Mucosa of descending colon (tissue), 3 donors: ENCODE measurements at regions not wholly inside any gene's neighbourhood (a gene's known extent, or its start where the extent isn't known, plus 50 kb on each side); places are given as distances from the start of the nearest gene placed in this dataset.

ENCODE experiments used
- ATAC-seq: fragments of 200-7000 bp; cut with Tn5 transposase; one replicate; pipeline ENCODE4 v1.9.1; 2020; ENCODE audit warnings: mild to moderate bottlenecking, moderate library complexity
- DNase-seq, 3 donors: peaks; one replicate each; pipeline ENCODE4 v3.0.0-alpha.2; 2020
- H3K36me3 ChIP-seq: fragments of 200-600 bp; one replicate; pipeline ENCODE4 v1.8.0; 2021; ENCODE audit warnings: low read depth, mild to moderate bottlenecking
- H3K4me1 ChIP-seq: fragments of 200-600 bp; one replicate; pipeline ENCODE4 v1.8.0; 2021; ENCODE audit warnings: low read depth, mild to moderate bottlenecking
- H3K4me3 ChIP-seq: fragments of 200-600 bp; one replicate; pipeline ENCODE4 v1.8.0; 2021; ENCODE audit warnings: mild to moderate bottlenecking
- H3K9me3 ChIP-seq: fragments of 200-600 bp; one replicate; pipeline ENCODE4 v1.8.0; 2021; ENCODE audit warnings: mild to moderate bottlenecking
- intact Hi-C, 2 donors: fragments of 100-400 bp; cut with DNase I in 1 of 2; cut with micrococcal nuclease in 1 of 2; formaldehyde crosslinking; loops; one replicate each; pipeline versions ENCODE4 v1.11.0 to v1.11.1; 2022; cut with DNase I, micrococcal nuclease
- TF ChIP-seq, protein P1 (sequence below): fragments of 200-600 bp; IDR thresholded peaks from one replicate; pipeline ENCODE4 v1.8.0; 2022; ENCODE audit warnings: antibody characterized with exemption, mild to moderate bottlenecking
- donor health status: DM: no; HTN: no; CAD: no; lungs with moderate emphysema.
- donor health status: DM: no; HTN: no; CAD: no.
- donor health status: DM: no; HTN: yes; CAD: no.

- Histone ChIP-seq H3K4me3 (no peak overlapping the region), H3K36me3 (no peaks in the 10 kb centered on the region), H3K4me1 (no peaks in the 10 kb centered on the region), H3K9me3 (no peaks in the 10 kb centered on the region)
- TF ChIP-seq, protein P1, sequence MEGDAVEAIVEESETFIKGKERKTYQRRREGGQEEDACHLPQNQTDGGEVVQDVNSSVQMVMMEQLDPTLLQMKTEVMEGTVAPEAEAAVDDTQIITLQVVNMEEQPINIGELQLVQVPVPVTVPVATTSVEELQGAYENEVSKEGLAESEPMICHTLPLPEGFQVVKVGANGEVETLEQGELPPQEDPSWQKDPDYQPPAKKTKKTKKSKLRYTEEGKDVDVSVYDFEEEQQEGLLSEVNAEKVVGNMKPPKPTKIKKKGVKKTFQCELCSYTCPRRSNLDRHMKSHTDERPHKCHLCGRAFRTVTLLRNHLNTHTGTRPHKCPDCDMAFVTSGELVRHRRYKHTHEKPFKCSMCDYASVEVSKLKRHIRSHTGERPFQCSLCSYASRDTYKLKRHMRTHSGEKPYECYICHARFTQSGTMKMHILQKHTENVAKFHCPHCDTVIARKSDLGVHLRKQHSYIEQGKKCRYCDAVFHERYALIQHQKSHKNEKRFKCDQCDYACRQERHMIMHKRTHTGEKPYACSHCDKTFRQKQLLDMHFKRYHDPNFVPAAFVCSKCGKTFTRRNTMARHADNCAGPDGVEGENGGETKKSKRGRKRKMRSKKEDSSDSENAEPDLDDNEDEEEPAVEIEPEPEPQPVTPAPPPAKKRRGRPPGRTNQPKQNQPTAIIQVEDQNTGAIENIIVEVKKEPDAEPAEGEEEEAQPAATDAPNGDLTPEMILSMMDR = no peak
- no peak for ATAC-seq
- intact Hi-C loops = no loop called here
- DNase-seq = no peak
Measured at GRCh38 chr3:29137601-29138000, 143.3 kb upstream of the RBMS3 start.

DNA sequence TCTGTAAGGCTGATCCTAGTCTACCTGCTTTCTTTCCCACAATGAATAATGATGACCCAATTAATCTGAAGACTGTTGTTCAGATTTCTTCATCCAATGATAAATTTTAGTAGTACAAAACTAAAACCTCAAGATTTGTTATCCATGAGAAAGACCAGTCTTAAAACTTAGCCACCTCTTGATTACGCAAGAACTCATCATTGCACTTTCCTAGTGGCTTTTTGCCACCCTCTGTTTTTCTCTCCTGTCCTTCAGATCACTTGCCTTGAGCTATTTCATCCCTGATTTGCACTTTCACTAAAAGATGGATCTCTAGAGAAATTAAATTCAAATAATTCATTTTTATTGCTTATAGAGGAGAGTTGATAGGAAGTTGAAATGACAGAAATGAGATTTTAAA is 142.7 kb upstream of the RBMS3 start:
- ATAC-seq (no peak), DNase-seq (no peak)
- no peaks in the 10 kb centered on the region for H3K4me1 ChIP-seq
- H3K4me3 ChIP-seq = no peak overlapping the region
- no peaks in the 10 kb centered on the region for H3K9me3 ChIP-seq
- intact Hi-C loops = no loop called here
- no peaks in the 10 kb centered on the region for H3K36me3 ChIP-seq
- TF ChIP-seq, protein P1 = no peak

DNA sequence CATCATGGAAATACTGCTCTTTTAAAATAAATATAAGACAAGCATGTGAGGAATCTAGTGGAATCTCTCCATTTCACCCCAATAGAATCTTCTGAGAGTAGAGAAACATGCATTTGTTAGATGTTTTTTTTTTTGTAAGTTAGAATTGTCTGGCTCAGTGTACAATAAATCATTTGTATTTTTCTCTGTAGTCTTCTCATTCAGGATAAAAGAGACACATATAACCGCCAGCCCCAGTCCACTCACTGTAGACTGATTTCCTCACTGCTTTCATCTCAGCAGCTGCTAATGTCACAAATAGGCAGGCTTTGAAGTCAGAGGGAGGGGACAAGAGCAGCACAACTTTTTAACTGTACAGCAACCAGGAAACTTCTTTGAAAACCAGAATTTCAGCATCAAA is 140.2 kb upstream of the RBMS3 start:
- TF ChIP-seq, protein P1 = no peak
- no peaks in the 10 kb centered on the region for H3K9me3 ChIP-seq
- H3K4me1 ChIP-seq = no peaks in the 10 kb centered on the region
- no peaks in the 10 kb centered on the region for H3K36me3 ChIP-seq
- no peak overlapping the region for H3K4me3 ChIP-seq
- ATAC-seq (no peak), DNase-seq (no peak)
- intact Hi-C loops = no loop called here

DNA sequence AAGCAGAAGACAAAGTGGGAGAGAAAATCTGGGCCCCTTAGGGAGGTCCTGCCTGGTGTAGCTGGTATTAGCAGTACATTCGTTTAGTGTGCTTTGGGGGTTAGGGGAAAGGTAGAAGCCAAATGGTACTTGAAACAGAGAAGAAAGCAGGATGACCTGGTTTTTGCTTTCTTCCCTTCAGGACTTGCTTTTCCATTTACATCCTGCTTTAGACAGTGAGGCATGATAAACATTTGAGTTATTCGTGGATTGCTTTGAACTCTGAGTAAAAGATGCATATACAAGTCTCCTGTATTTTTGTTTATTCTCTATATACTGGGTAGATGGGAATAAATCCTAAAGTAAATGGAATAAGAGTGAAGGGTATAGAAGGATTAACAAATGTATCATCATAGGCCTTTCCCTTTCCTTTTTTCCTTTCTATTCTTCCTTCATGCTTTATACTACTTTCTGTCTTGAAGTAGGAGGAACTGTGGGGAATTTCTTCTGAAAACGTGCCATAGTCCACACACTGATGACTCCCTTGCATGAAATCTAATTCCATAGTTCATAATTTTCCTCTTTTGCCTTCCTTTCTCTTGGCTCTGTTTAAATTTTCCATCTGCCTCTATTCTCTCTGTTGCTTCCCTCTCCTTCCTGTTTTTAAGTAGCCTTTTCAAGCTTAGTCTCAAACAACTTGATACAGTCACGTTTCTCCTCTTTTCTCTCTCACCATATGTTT is 139.5 kb upstream of the RBMS3 start:
- ATAC-seq (no peak), DNase-seq (no peak)
- Histone ChIP-seq H3K4me3 (no peak overlapping the region), H3K9me3 (no peaks in the 10 kb centered on the region), H3K4me1 (no peaks in the 10 kb centered on the region), H3K36me3 (no peaks in the 10 kb centered on the region)
- intact Hi-C loops = no loop called here
- TF ChIP-seq, protein P1 = no peak

DNA sequence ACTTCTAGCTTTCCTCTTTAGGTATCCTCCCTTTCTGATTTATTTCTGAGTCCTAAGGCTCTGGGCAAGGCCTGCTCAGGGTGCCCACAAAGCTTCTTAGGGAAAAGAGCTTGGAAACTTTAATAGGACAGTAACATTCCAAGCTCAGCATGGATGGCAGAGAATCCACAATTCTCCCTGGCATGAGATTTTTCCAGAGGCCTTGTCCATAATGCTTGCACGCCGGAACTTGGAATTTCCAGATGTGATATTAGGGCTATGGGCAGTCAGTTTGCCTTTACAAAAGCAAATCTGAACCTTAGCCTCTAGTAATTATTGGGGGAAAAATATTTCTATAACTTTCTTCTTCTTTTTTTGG is 139.0 kb upstream of the RBMS3 start:
- no peaks in the 10 kb centered on the region for H3K4me1 ChIP-seq
- intact Hi-C loops = no loop called here
- no peak for DNase-seq
- H3K36me3 ChIP-seq = no peaks in the 10 kb centered on the region
- TF ChIP-seq, protein P1 = no peak
- ATAC-seq = no peak
- no peaks in the 10 kb centered on the region for H3K9me3 ChIP-seq
- H3K4me3 ChIP-seq = no peak overlapping the region

- intact Hi-C loops = no loop called here
- ATAC-seq (no peak), DNase-seq (no peak)
- Histone ChIP-seq H3K4me1 (no peaks in the 10 kb centered on the region), H3K9me3 (no peaks in the 10 kb centered on the region), H3K36me3 (no peaks in the 10 kb centered on the region), H3K4me3 (no peak overlapping the region)
- TF ChIP-seq, protein P1 = no peak
Measured at GRCh38 chr3:29143151-29143550, 137.7 kb upstream of the RBMS3 start.
